Erythroblast (primary cell): ENCODE measurements at regions not wholly inside any gene's neighbourhood (a gene's known extent, or its start where the extent isn't known, plus 50 kb on each side); places are given as distances from the start of the nearest gene placed in this dataset.
"Not testable (repeated sequence)": the region's sequence is repeated elsewhere in the genome, so short reads cannot be mapped to it uniquely, and the experiment has no call there.

Experiments used
- DNase-seq, 2 experiments: peaks; one replicate each; lab custom pipeline; 2025; lab: John Stamatoyannopoulos, UW
- GATA1 ChIP-seq: IDR thresholded peaks from 2 replicates; pipeline ENCODE4 v1.6.1; 2011; ENCODE audit warnings: low read depth, mild to moderate bottlenecking, control low read depth, low read length, moderate library complexity
- POLR2A ChIP-seq: IDR thresholded peaks from 2 replicates; pipeline ENCODE4 v1.6.1; 2011; ENCODE audit warnings: mild to moderate bottlenecking, low read length

DNA sequence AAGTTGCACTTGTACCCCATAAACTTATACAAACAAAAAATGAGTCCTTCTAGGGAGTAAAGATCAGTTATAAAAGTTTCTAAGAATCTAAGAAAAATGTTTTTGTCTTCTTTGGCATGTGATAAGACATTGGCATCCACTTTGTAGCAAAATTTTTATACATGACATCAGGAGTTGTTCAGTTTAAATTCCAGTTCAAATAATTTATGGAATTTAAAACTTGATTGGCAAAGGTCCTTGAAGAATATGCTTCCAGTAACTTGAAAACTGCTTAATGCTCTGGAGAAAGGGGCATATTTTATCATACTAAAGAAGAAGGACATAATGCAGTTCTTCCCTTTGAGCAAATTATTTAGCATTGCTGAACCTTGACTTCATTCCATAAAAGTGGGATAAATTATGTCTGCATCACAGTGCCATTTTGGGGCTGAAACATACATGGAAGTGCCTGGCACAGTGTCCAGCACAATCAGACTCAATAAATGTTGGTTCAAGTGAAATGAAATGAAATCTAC lies 163.3 kb upstream of the IL15 start:
- no peak for TF ChIP-seq POLR2A

DNA sequence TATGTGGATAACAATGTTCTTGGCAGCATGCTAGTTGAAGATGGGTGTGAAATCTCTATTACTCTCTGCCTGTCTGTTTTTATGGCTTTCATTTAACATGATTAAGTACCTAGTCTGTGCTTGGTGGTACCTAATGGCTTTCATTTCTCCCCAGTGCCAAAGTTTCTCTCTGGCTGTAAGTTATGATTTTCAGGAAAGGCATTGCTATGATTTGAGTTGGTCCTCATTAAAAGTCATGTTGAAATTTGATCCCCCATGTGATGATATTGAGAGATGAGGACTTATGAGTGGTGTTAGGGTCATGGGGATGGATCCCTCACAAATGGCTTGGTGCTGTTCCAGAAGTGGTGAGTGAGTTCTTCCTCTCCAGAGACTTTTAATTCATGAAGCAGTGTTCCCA lies 162.4 kb upstream of the IL15 start:
- no peak for DNase-seq
- no peak for TF ChIP-seq POLR2A
- no peak for TF ChIP-seq GATA1

More for the DNA sequence above, 163.3 kb upstream of the IL15 start:
- no peak for DNase-seq

DNA sequence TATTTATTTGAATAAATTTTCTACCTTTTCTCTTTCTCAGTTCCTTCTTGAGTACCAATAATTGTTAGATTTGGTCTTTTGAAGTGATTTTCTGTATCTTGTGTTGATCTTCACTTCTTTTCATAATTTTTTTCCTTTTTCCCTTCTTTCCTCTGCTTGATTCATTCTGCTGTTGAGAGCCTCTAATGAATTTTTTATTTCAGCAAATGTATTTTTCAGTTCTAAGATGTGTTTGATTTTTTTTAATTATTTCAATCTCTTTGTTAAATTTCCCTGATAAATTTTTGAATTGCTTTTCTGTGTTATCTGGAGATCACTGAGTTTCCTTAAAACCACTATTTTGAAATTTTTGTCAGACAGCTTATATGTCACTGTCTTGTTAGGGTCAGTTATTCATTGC lies 155.4 kb upstream of the IL15 start:
- TF ChIP-seq GATA1 (no peak), POLR2A (no peak)
- DNase-seq: no peak

DNA sequence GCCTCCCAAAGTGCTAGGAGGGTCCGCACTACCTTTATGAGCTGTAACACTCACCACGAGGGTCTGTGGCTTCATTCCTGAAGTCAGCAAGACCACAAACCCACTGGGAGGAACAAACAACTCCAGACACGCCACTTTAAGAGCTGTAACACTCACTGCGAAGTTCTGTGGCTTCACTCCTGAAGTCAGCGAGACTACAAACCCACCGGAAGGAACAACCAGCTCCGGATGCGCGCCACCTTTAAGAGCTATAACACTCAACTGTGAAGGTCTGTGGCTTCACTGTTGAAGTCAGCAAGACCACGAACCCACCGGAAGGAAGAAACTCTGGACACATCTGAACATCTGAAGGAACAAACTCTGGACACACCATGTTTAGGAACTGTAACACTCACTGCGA lies 152.1 kb upstream of the IL15 start:
- DNase-seq: not testable (repeated sequence)

DNA sequence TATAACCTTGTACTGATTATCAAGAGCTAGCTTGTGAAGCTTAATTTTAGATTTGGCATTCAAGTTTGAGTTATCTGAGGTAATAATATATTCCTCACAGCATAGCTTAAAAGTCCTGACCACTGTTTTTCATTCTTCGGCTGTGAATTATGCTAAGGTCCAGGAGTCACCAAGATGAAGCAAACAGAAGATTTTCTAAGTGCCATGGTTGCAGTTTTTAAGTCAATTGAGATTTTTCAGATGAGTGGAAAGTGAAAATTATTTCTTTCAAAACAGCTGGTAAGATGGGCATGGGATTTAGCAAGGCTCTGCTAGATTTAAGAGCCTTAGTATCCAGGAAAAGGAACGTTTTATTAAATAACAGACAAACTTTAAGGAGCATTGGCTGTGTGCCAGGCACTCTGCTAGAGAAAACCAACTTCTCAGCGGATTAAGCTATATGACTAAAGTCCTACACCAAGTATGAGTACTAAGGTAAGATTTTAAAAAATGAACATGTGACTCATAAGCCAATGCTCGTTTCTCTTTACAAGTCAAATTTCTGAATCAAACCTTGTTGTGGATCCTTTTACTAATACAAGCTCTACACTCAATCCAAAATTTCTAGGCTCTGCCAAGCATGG lies 149.9 kb upstream of the IL15 start:
- DNase-seq: no peak
- TF ChIP-seq POLR2A: no peak
- no peak for TF ChIP-seq GATA1

DNA sequence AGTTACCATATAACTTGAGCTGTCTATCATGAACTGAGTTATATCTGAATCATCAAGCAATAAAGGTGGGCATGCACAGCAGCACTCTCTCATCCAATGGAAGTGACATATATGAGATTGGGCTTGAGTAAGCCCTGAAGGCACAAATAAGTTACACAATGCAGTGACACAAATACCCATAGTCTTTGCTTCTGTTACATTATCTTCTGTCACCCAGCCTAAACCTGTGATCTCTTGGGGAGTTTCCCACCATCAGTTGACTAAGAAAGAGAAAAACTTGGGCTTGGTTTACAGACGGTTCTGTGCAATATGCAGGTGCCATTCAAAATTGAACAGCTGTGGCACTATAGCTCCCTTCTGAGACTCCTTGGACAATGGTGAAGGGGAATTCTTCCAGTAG lies 138.8 kb upstream of the IL15 start:
- DNase-seq: no peak

DNA sequence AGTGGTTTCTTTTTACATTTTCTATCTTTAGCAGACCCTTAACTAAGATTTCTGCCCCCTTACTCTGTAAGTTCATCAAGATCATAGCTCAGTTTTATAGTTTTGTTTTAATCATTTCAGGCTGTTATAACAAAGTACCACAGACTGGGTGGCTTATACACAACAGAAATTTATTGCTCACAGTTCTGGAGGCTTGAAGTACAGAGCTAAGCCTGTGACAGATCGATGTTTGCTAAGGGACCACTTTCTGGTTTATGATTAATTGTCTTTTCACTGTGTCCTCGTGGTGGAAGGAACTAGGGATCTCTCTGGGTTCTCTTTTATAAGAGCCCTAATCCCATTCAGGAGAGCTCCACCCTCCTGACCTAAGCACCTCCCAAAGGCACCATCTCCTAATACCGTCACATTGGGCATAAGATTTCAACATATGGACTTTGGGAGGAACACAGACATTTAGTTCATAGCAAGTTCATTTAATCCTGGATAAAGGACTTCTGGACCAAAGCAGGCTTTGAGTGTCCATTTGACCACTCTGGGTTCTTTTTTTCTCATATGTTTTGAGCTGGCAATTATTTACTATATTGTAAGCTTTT lies 137.0 kb upstream of the IL15 start:
- TF ChIP-seq GATA1 (no peak), POLR2A (no peak)
- no peak for DNase-seq

More for the DNA sequence above, 138.8 kb upstream of the IL15 start:
- TF ChIP-seq POLR2A: no peak
- no peak for TF ChIP-seq GATA1

DNA sequence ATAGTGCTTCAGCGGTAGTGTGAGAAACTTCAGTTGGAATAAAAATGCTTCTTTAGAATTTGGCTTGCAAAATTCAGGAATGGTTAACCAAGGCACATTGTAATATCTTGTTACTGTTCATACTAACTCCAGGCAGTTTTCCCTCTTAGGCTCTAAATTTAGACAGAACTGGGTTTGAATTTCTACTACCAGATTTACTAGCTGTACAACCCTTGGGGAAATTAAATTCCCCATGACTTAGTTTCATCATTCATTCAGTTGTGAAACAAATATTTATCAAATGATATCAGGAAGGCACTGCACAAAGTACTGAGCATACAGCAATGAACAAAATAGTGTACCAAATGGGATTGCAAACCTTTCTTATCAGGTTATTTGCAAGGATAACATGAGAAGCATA lies 135.0 kb upstream of the IL15 start:
- no peak for TF ChIP-seq GATA1
- TF ChIP-seq POLR2A: no peak
- DNase-seq: no peak

DNA sequence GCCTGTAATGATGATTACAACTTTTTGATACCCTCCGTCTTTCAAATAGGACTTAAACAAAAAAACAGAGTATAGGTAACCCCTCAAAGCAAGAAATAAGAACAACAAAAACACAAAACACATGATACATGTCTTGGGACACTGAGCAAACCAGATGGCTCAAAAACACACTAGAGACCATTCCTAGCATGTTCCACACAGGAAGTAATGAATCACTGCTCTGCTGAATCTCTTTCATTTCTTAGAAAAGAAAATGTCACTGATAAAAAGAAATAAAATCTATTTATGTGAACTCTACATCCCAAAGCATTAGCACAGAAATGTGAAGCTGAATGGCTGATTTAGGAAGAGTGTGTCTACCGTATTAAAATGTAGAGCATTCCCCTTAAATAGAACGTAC lies 134.5 kb upstream of the IL15 start:
- TF ChIP-seq GATA1 (no peak), POLR2A (no peak)
- DNase-seq: no peak

DNA sequence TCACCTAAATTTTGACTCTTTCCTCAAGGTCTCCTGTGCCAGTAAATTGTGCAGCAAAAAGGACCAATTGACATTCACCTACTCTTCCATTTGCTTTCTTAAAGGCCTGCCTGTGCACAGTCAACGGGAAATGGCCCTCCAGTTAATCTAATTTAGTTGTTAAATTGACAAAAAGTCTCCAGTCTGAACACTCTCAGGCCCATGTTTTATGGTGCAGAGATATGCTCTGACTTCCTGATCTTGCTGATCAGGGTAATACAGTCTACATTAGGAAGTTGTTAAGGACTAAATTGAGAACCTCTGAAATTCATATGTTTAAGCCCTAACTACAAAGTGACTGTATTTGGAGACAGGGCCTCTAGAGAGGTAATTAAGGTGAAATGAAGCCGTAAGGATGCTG lies 133.6 kb upstream of the IL15 start:
- no peak for DNase-seq

DNA sequence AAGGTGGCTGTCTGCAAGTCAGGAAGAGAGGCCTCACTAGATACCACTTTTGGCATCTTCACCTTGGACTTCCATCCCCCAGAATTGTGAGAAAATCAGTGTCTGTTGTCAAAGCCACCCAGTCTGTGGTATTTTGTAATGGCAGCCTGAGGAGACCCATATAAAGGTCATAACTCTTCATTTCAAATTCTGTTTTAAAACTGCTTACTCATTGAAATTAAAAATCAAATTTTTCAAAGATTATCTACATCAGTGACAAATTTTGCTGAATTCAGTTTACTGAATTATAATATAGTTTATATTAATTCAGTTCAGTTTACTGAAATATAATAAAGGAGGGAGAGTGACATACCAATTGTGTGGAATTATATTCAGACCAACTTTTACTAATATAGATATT lies 133.1 kb upstream of the IL15 start:
- DNase-seq: no peak
- no peak for TF ChIP-seq POLR2A
- TF ChIP-seq GATA1: no peak

More for the DNA sequence above, 133.6 kb upstream of the IL15 start:
- TF ChIP-seq POLR2A: no peak
- no peak for TF ChIP-seq GATA1

DNA sequence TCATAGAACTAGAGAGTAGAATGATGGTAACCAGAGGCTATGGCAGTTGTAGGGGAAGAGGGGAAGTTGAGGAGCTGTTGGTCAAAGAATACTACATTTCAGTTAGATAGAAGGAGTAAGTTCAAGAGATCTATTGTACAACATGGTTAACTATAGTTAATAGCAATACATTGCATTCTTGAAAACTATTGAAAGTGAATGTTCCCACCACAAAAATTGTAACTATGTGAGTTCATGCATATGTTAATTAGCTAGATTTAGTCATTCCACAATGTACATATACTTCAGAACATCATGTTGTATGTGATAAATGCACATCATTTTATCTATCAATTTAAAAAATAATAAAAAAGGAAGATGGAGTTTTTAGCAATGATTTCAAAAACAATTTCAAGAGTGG lies 125.3 kb upstream of the IL15 start:
- DNase-seq: no peak
- no peak for TF ChIP-seq POLR2A
- no peak for TF ChIP-seq GATA1

DNA sequence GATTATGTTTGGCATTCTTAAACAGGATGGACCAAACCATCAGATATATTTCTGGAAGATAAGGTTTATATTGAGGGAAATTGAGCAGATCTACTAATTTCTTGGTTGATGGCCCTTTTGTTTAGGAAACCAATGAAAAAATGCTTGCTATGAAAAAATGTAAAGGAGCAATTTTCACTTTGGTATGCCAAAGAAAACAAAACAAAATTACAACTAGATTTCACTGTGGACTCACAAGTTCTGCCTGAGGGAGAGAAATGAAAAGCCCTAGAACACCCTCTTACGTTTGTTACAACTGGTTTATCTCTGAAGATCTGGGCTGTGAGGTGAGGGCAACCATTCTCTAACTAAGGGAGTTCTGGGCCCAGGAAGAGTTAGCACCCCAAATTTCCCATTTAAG lies 122.5 kb upstream of the IL15 start:
- no peak for DNase-seq
- TF ChIP-seq GATA1: no peak
- no peak for TF ChIP-seq POLR2A

DNA sequence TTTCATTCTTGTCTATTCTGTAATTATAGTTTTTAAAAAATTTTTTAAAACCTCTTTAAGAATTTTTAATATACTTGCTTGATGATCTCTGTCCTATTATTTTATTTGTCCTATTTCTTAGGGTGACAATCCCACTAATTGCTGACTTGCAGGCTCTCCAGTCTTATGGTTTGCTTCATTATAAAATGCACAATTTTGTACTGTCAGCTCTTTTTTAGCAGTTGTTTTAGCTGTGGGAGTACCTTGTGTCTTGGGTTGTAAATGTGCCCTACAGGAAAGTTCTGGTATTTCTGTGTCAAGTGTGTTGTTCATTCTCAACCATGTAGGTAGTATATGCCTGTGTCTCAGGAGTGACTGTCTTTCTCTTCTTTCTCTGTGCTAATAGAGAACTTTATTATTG lies 118.2 kb upstream of the IL15 start:
- TF ChIP-seq GATA1: no peak
- no peak for TF ChIP-seq POLR2A
- no peak for DNase-seq

DNA sequence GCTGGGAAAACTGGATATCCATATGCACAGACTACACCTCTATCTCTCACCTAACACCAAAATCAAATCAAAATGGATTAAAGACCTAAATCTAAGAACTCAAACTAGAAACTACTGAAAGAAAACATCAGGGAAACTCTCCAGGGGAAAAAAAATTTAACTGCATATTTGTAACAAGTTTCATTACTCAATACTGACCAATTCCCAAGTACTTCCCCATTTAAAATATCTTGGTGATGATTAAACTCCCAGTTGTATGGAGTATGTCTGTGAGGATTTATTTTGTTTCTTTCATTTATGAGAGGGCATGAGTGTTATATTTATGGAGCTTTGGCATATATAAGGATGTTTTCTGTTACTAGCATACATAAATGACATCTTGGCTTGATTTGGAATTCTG lies 112.3 kb upstream of the IL15 start:
- TF ChIP-seq GATA1 (no peak), POLR2A (no peak)
- DNase-seq: no peak
